ENCODE measurements at regions not wholly inside any gene's neighbourhood (a gene's known extent, or its start where the extent isn't known, plus 50 kb on each side); places are given as distances from the start of the nearest gene placed in this dataset.

GRCh38 chr11:80074837-80075236 is 634.0 kb upstream of the TENM4 start:
- TF ChIP-seq CTCF (IDR thresholded peaks at IDR 0.05) (no peak), POLR2A (IDR thresholded peaks at IDR 0.05) (no peak)

Measured in adrenal gland (tissue), 5 donors.